ENCODE measurements at regions not wholly inside any gene's neighbourhood (a gene's known extent, or its start where the extent isn't known, plus 50 kb on each side); places are given as distances from the start of the nearest gene placed in this dataset.

DNA sequence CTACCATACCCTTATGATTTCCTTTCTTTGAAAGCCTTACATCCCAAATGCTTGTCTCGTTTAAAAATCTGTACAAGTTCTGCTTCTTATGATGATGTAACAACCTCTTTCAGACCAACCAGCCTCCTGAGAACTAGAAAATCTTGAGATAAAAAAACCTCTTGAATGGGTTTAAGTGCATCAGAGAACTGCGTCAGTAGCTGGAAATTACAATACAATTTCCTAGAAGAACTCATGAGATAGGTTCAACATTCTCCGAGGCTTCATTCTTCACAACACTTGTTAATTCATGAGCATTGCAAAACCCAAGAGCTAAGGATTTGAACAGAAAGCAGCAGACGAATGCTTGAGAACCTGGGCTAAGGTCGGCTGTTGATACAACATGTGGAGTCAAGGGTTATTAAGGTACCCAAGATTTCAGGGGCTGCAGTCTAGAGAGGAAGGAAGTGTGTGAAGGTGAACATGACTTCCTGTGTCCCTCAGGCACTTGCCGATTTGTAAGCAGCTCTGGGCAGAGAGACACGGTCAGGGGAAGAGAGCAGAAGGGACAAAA is 286.0 kb downstream of the ICE1 start:
- TF ChIP-seq POLR2A (IDR thresholded peaks at IDR 0.05) (no peak), EP300 (IDR thresholded peaks at IDR 0.05) (no peak)
- TF ChIP-seq, protein P1, sequence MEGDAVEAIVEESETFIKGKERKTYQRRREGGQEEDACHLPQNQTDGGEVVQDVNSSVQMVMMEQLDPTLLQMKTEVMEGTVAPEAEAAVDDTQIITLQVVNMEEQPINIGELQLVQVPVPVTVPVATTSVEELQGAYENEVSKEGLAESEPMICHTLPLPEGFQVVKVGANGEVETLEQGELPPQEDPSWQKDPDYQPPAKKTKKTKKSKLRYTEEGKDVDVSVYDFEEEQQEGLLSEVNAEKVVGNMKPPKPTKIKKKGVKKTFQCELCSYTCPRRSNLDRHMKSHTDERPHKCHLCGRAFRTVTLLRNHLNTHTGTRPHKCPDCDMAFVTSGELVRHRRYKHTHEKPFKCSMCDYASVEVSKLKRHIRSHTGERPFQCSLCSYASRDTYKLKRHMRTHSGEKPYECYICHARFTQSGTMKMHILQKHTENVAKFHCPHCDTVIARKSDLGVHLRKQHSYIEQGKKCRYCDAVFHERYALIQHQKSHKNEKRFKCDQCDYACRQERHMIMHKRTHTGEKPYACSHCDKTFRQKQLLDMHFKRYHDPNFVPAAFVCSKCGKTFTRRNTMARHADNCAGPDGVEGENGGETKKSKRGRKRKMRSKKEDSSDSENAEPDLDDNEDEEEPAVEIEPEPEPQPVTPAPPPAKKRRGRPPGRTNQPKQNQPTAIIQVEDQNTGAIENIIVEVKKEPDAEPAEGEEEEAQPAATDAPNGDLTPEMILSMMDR (IDR thresholded peaks at IDR 0.05): no peak
